ENCODE measurements at regions not wholly inside any gene's neighbourhood (a gene's known extent, or its start where the extent isn't known, plus 50 kb on each side); places are given as distances from the start of the nearest gene placed in this dataset.

DNA sequence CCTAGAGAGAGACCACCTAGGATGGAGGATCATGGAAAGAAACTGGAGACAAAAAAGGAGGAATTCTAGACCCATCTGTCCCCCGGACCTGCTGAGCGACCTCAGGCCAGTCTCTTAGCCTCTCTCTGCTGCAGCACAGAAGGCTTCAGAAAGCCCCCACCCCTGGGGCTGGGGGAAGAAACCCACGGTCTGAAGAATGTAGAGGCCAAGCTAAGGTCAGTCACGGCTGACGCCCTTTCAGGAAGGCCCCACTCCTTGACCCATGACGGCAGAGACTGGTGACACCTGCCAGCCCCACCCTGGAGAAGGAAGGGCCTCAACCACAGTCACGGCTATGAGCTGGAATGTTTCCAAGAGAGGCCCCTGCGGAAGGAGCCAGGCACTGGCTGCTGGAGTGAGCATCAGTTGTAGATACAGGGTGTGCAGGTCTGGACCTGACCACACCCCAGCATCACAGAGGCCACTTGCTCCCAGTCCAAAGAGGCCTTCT lies 120.5 kb upstream of the BOD1 start:
- no peaks in the 10 kb centered on the region for H3K27me3 ChIP-seq (ENCODE audit: low read depth, low read length)
- H2AFZ ChIP-seq (ENCODE audit: low read depth, low read length), result no peak overlapping the region
- peak overlapping the region; percentile 15; the same call in 1 of the 2 replicates for H3K9ac ChIP-seq (ENCODE audit: low read length)
- peaks cover 54% of the 10 kb centered on the region for H3K4me1 ChIP-seq (ENCODE audit: low read length)
- peak overlapping the region; percentile 45 for H3K4me2 ChIP-seq (ENCODE audit: low read length)
- no peaks in the 10 kb centered on the region for H3K9me3 ChIP-seq (ENCODE audit: insufficient read depth, low read length)
- H3K27ac ChIP-seq (ENCODE audit: low read length), result no peak overlapping the region
- no peaks in the 10 kb centered on the region for H4K20me1 ChIP-seq (ENCODE audit: insufficient read depth, low read length)
- no peaks in the 10 kb centered on the region for H3K79me2 ChIP-seq (ENCODE audit: low read length)
- TF ChIP-seq EZH2phosphoT487 (IDR thresholded peaks at IDR 0.05; ENCODE audit: low read depth), result no peak
- TF ChIP-seq, protein P1, sequence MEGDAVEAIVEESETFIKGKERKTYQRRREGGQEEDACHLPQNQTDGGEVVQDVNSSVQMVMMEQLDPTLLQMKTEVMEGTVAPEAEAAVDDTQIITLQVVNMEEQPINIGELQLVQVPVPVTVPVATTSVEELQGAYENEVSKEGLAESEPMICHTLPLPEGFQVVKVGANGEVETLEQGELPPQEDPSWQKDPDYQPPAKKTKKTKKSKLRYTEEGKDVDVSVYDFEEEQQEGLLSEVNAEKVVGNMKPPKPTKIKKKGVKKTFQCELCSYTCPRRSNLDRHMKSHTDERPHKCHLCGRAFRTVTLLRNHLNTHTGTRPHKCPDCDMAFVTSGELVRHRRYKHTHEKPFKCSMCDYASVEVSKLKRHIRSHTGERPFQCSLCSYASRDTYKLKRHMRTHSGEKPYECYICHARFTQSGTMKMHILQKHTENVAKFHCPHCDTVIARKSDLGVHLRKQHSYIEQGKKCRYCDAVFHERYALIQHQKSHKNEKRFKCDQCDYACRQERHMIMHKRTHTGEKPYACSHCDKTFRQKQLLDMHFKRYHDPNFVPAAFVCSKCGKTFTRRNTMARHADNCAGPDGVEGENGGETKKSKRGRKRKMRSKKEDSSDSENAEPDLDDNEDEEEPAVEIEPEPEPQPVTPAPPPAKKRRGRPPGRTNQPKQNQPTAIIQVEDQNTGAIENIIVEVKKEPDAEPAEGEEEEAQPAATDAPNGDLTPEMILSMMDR (IDR thresholded peaks at IDR 0.05; ENCODE audit: low read depth, low read length), result no peak
- peak overlapping the region; percentile 23; the same call in 1 of the 2 replicates for H3K4me3 ChIP-seq (ENCODE audit: low read length)
- no peaks in the 10 kb centered on the region for H3K36me3 ChIP-seq (replicated peaks; ENCODE audit: low read depth, low read length)

DNA sequence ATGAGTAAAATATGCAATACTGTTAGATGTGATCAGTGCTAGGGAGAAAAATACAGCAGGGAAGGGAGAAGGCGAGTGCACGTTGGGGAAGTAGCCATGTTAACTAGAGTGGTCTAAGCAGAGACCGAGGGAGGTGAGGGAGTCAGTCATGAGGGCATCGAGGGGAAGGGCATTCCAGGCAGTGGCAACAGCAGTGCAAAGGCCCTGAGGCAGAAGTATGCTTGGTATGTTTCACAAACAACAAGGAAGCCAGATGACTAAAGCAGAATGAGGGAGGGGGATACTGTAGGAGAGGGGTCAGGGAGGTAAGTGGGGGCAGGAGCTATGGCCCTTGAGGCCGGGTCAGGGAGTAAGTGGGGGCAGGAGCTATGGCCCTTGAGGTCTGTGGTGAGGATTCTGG lies 123.3 kb upstream of the BOD1 start:
- H3K4me1 ChIP-seq (ENCODE audit: low read length), result peaks cover 62% of the 10 kb centered on the region

DNA sequence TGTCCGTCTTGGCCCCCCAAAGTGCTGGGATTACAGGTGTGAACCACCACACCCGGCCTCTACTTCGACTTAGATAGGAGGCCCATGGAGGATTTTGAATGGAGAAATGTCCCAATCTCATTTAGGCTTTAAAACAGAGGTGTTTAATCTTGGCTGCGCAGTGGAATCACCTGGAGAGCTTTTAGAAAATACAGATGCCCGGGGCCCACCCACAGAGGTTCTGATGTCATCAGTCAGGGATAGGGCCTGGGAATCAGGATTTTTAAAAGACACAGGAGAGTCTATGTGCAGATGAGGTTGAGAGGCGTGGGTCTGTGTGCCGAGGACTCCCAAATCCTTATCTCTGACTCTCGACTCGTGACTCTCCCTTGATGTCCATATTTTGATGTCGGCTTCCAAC lies 124.0 kb upstream of the BOD1 start:
- no peaks in the 10 kb centered on the region; the same call in 1 of the 2 replicates for H3K9me3 ChIP-seq (ENCODE audit: insufficient read depth, low read length)
- no peak overlapping the region for H3K4me3 ChIP-seq (ENCODE audit: low read length)
- H4K20me1 ChIP-seq (ENCODE audit: insufficient read depth, low read length), result no peaks in the 10 kb centered on the region
- H3K4me1 ChIP-seq (ENCODE audit: low read length), result peaks cover 62% of the 10 kb centered on the region
- no peak overlapping the region for H2AFZ ChIP-seq (ENCODE audit: low read depth, low read length)
- H3K4me2 ChIP-seq (ENCODE audit: low read length), result no peak overlapping the region
- no peaks in the 10 kb centered on the region for H3K79me2 ChIP-seq (ENCODE audit: low read length)
- TF ChIP-seq EZH2phosphoT487 (IDR thresholded peaks at IDR 0.05; ENCODE audit: low read depth), result no peak
- TF ChIP-seq, protein P1 (IDR thresholded peaks at IDR 0.05; ENCODE audit: low read depth, low read length), result no peak
- no peaks in the 10 kb centered on the region for H3K27me3 ChIP-seq (ENCODE audit: low read depth, low read length)
- no peak overlapping the region for H3K9ac ChIP-seq (ENCODE audit: low read length)
- H3K27ac ChIP-seq (ENCODE audit: low read length), result no peak overlapping the region
- no peaks in the 10 kb centered on the region for H3K36me3 ChIP-seq (replicated peaks; ENCODE audit: low read depth, low read length)

More for the DNA sequence above, 123.3 kb upstream of the BOD1 start:
- no peak overlapping the region for H3K4me3 ChIP-seq (ENCODE audit: low read length)
- no peak overlapping the region for H3K4me2 ChIP-seq (ENCODE audit: low read length)
- H3K27me3 ChIP-seq (ENCODE audit: low read depth, low read length), result no peaks in the 10 kb centered on the region
- TF ChIP-seq, protein P1 (IDR thresholded peaks at IDR 0.05; ENCODE audit: low read depth, low read length), result no peak
- no peak for TF ChIP-seq EZH2phosphoT487 (IDR thresholded peaks at IDR 0.05; ENCODE audit: low read depth)
- no peak overlapping the region for H2AFZ ChIP-seq (ENCODE audit: low read depth, low read length)
- no peak overlapping the region for H3K27ac ChIP-seq (ENCODE audit: low read length)
- no peak overlapping the region for H3K9ac ChIP-seq (ENCODE audit: low read length)
- H4K20me1 ChIP-seq (ENCODE audit: insufficient read depth, low read length), result no peaks in the 10 kb centered on the region
- H3K36me3 ChIP-seq (replicated peaks; ENCODE audit: low read depth, low read length), result no peaks in the 10 kb centered on the region
- H3K9me3 ChIP-seq (ENCODE audit: insufficient read depth, low read length), result no peaks in the 10 kb centered on the region
- no peaks in the 10 kb centered on the region for H3K79me2 ChIP-seq (ENCODE audit: low read length)

DNA sequence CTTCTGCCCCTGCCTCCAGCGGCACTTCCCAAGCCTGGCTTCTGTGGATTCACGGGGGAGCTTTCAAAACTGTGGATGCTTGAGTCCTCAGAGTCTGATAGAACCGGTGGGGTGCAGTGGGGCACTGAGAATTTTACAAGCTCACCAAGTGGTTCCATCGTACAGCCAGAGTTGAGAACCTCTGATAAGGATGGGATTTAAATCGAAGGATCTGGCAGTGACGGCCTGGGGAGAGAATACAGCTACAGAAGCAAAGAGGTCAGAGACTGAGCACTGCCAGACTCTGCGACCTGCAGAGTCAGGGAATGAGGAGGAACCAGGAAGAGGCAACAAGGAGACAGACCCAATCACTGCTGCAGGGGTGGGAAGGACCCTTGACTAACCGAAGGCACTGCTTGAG lies 124.6 kb upstream of the BOD1 start:
- peaks cover 63% of the 10 kb centered on the region for H3K4me1 ChIP-seq (ENCODE audit: low read length)
- no peaks in the 10 kb centered on the region for H3K79me2 ChIP-seq (ENCODE audit: low read length)
- H2AFZ ChIP-seq (ENCODE audit: low read depth, low read length), result no peak overlapping the region
- no peak overlapping the region for H3K4me2 ChIP-seq (ENCODE audit: low read length)
- no peak for TF ChIP-seq EZH2phosphoT487 (IDR thresholded peaks at IDR 0.05; ENCODE audit: low read depth)
- TF ChIP-seq, protein P1 (IDR thresholded peaks at IDR 0.05; ENCODE audit: low read depth, low read length), result no peak
- no peak overlapping the region for H3K27ac ChIP-seq (ENCODE audit: low read length)
- no peaks in the 10 kb centered on the region for H4K20me1 ChIP-seq (ENCODE audit: insufficient read depth, low read length)
- no peaks in the 10 kb centered on the region for H3K36me3 ChIP-seq (replicated peaks; ENCODE audit: low read depth, low read length)
- H3K9ac ChIP-seq (ENCODE audit: low read length), result no peak overlapping the region
- no peaks in the 10 kb centered on the region for H3K27me3 ChIP-seq (ENCODE audit: low read depth, low read length)
- H3K4me3 ChIP-seq (ENCODE audit: low read length), result no peak overlapping the region
- H3K9me3 ChIP-seq (ENCODE audit: insufficient read depth, low read length), result no peaks in the 10 kb centered on the region; the same call in 1 of the 2 replicates
